KMS-11 (cell line): ENCODE measurements at regions not wholly inside any gene's neighbourhood (a gene's known extent, or its start where the extent isn't known, plus 50 kb on each side); places are given as distances from the start of the nearest gene placed in this dataset.

Experiments
- H2AFZ ChIP-seq: fragments of 200-600 bp; sonication (generic); 2 replicates; pipeline ENCODE4 v1.6.1; 2016; ENCODE audit warnings: antibody characterized with exemption, mixed run types, low read depth
- H3K27ac ChIP-seq: fragments of 200-600 bp; sonication (generic); 2 replicates; pipeline ENCODE4 v1.6.1; 2016; ENCODE audit warnings: mild to moderate bottlenecking, mixed run types
- H3K27me3 ChIP-seq: fragments of 200-600 bp; sonication (generic); 2 replicates; pipeline ENCODE4 v1.6.1; 2017; ENCODE audit warnings: mild to moderate bottlenecking, low read depth, mixed run types, moderate library complexity; ENCODE audit not compliant: insufficient read depth
- H3K36me3 ChIP-seq: fragments of 200-600 bp; sonication (generic); 2 replicates; pipeline ENCODE4 v1.6.1; 2017; ENCODE audit warnings: mild to moderate bottlenecking, mixed run types; ENCODE audit not compliant: insufficient read depth
- H3K4me1 ChIP-seq: fragments of 200-600 bp; sonication (generic); 2 replicates; pipeline ENCODE4 v1.6.1; 2016; ENCODE audit warnings: mild to moderate bottlenecking, low read depth, mixed run types; ENCODE audit not compliant: poor library complexity, severe bottlenecking
- H3K4me2 ChIP-seq: fragments of 200-600 bp; sonication (generic); 2 replicates; pipeline ENCODE4 v1.7.0; 2016; ENCODE audit warnings: mild to moderate bottlenecking, mixed run types
- H3K4me3 ChIP-seq: fragments of 200-600 bp; sonication (generic); IDR thresholded peaks from 2 replicates; pipeline ENCODE4 v1.6.1; 2017; ENCODE audit warnings: low read depth, low read length, mixed read lengths; ENCODE audit not compliant: insufficient read depth
- H3K79me2 ChIP-seq: fragments of 200-600 bp; sonication (generic); 2 replicates; pipeline ENCODE4 v1.6.1; 2016; ENCODE audit warnings: low read depth, mixed run types; ENCODE audit not compliant: insufficient read depth
- H3K9ac ChIP-seq: fragments of 200-600 bp; sonication (generic); 2 replicates; pipeline ENCODE4 v1.6.1; 2016; ENCODE audit warnings: mild to moderate bottlenecking, mixed run types
- H4K20me1 ChIP-seq: fragments of 200-600 bp; sonication (generic); 2 replicates; pipeline ENCODE4 v1.6.1; 2016; ENCODE audit warnings: mild to moderate bottlenecking, mixed run types; ENCODE audit not compliant: insufficient read depth
- CTCF ChIP-seq: fragments of 200-600 bp; sonication (generic); conservative IDR thresholded peaks from 2 replicates; pipeline ENCODE4 v1.6.1; 2017; ENCODE audit warnings: low read depth, mild to moderate bottlenecking, antibody characterized with exemption, low read length, moderate library complexity, mixed read lengths

GRCh38 chr1:55277377-55278130, 62.4 kb upstream of the USP24 start:
- Histone ChIP-seq H3K4me2 (no peak overlapping the region), H4K20me1 (no peaks in the 10 kb centered on the region), H3K79me2 (no peaks in the 10 kb centered on the region), H3K4me3 (no peak overlapping the region), H3K4me1 (no peaks in the 10 kb centered on the region), H3K36me3 (no peaks in the 10 kb centered on the region), H3K27ac (no peak overlapping the region), H3K9ac (no peak overlapping the region), H2AFZ (no peak overlapping the region), H3K27me3 (no peaks in the 10 kb centered on the region)
- TF ChIP-seq CTCF: 0 out of 2 replicates have a peak, but pooled peaks have one; percentile 60

GRCh38 chr1:55276671-55277376, 61.7 kb upstream of the USP24 start:
- Histone ChIP-seq H3K4me3 (no peak overlapping the region), H3K79me2 (no peaks in the 10 kb centered on the region), H3K27ac (no peak overlapping the region), H4K20me1 (no peaks in the 10 kb centered on the region), H3K9ac (no peak overlapping the region), H3K27me3 (no peaks in the 10 kb centered on the region), H2AFZ (no peak overlapping the region), H3K36me3 (no peaks in the 10 kb centered on the region), H3K4me2 (no peak overlapping the region), H3K4me1 (no peaks in the 10 kb centered on the region)
- TF ChIP-seq CTCF: no peak

- H3K36me3 ChIP-seq: no peaks in the 10 kb centered on the region
- no peak overlapping the region for H3K4me3 ChIP-seq
- H3K9ac ChIP-seq: no peak overlapping the region
- no peak for TF ChIP-seq CTCF
- H4K20me1 ChIP-seq: no peaks in the 10 kb centered on the region
- no peak overlapping the region for H2AFZ ChIP-seq
- no peaks in the 10 kb centered on the region for H3K27me3 ChIP-seq
- no peaks in the 10 kb centered on the region for H3K79me2 ChIP-seq
- H3K4me2 ChIP-seq: no peak overlapping the region
- H3K4me1 ChIP-seq: no peaks in the 10 kb centered on the region
- H3K27ac ChIP-seq: no peak overlapping the region
These were observed 60.8 kb upstream of the USP24 start for GRCh38 chr1:55275941-55276341.

- no peak overlapping the region for H3K9ac ChIP-seq
- no peaks in the 10 kb centered on the region for H3K79me2 ChIP-seq
- H3K27ac ChIP-seq: no peak overlapping the region
- H3K4me1 ChIP-seq: no peaks in the 10 kb centered on the region
- no peaks in the 10 kb centered on the region for H3K36me3 ChIP-seq
- H3K27me3 ChIP-seq: no peaks in the 10 kb centered on the region
- no peak overlapping the region for H3K4me2 ChIP-seq
- no peak overlapping the region for H2AFZ ChIP-seq
- H3K4me3 ChIP-seq: no peak overlapping the region
- no peak for TF ChIP-seq CTCF
- H4K20me1 ChIP-seq: no peaks in the 10 kb centered on the region
These were observed 60.1 kb upstream of the USP24 start for GRCh38 chr1:55275151-55275748.
